ENCODE measurements at regions not wholly inside any gene's neighbourhood (a gene's known extent, or its start where the extent isn't known, plus 50 kb on each side); places are given as distances from the start of the nearest gene placed in this dataset.

DNA sequence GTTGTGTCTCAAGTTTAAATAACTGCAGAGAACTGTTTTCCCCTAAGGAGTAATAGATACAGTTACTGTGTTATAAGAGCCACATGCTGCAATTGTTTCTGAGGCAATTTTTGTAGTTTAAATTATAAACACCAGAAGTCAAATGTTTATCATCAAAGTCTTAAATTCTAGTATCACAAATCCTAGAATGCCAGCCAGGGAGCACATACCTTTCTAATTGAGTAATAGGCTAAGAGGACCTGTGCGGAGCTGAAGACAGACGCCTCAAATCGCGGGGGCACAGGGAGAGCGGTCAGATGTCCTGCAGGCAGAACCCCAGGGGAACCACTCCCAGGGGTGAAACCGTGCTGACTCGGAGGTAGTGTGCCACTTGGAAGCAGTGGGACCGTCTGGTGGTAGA lies 65.2 kb upstream of the TNFRSF19 start:
- TF ChIP-seq POLR2A (IDR thresholded peaks at IDR 0.05; ENCODE audit: low read depth, low read length) (no peak), POLR2AphosphoS5 (IDR thresholded peaks at IDR 0.05; ENCODE audit: low read depth, low read length) (no peak), TAF1 (IDR thresholded peaks at IDR 0.05; ENCODE audit: low read depth, low read length) (no peak)
